IMR-90 (cell line): ENCODE measurements at regions not wholly inside any gene's neighbourhood (a gene's known extent, or its start where the extent isn't known, plus 50 kb on each side); places are given as distances from the start of the nearest gene placed in this dataset.

Experiments
- ATAC-seq: fragments of 200-7000 bp; cut with Tn5 transposase; 2 replicates; pipeline ENCODE4 v1.9.1; 2020; ENCODE audit warnings: low read depth, mild to moderate bottlenecking, moderate library complexity
- BruUV-seq: library from RNA; stranded (reverse); fragments of 400-500 nt; replicated peaks from 2 replicates; lab custom pipeline; 2021; lab: Mats Ljungman, UMichigan
- CTCF ChIA-PET: fragments of 300-600 bp; formaldehyde crosslinking; extraction: SDS; loops from one replicate; lab custom pipeline; 2021; ENCODE audit warnings: antibody characterized with exemption; lab: Yijun Ruan, JAX
- POLR2A ChIA-PET: fragments of 300-600 bp; sonication (Branson Sonifier 250); formaldehyde crosslinking; loops from one replicate; lab custom pipeline; 2022; ENCODE audit warnings: antibody characterized with exemption; ENCODE audit not compliant: unreplicated experiment; lab: Charles Lee
- DNase-seq: peaks from one replicate; pipeline ENCODE4 v3.0.0; 2013
- H2AFZ ChIP-seq: replicated peaks from 2 replicates; pipeline ENCODE3; 2013; ENCODE audit warnings: low read length, mild to moderate bottlenecking; ENCODE audit not compliant: poor library complexity
- H2AK5ac ChIP-seq: 2 replicates; pipeline ENCODE4 v1.6.1; 2013; ENCODE audit warnings: low read depth, low read length, inconsistent platforms
- H2AK9ac ChIP-seq: replicated peaks from 2 replicates; pipeline ENCODE3; 2013; ENCODE audit warnings: mild to moderate bottlenecking, low read depth, low read length, moderate library complexity; ENCODE audit not compliant: poor library complexity
- H2BK120ac ChIP-seq: 2 replicates; pipeline ENCODE4 v1.6.1; 2013; ENCODE audit warnings: low read depth, low read length, inconsistent platforms
- H2BK15ac ChIP-seq: 3 replicates; pipeline ENCODE4 v1.6.1; 2013; ENCODE audit warnings: low read depth, low read length, inconsistent platforms
- H2BK20ac ChIP-seq: 2 replicates; pipeline ENCODE4 v1.6.1; 2013; ENCODE audit warnings: low read depth, mild to moderate bottlenecking, inconsistent platforms, low read length, moderate library complexity
- H2BK5ac ChIP-seq: 2 replicates; pipeline ENCODE4 v1.6.1; 2013; ENCODE audit warnings: mild to moderate bottlenecking, low read depth, low read length, inconsistent platforms; ENCODE audit not compliant: poor library complexity, severe bottlenecking
- H3K14ac ChIP-seq: replicated peaks from 2 replicates; pipeline ENCODE4 v1.6.1; 2013; ENCODE audit warnings: low read depth, low read length, inconsistent platforms
- H3K18ac ChIP-seq: 2 replicates; pipeline ENCODE4 v1.6.1; 2013; ENCODE audit warnings: low read depth, low read length, control low read depth
- H3K23ac ChIP-seq: 2 replicates; pipeline ENCODE4 v1.6.1; 2013; ENCODE audit warnings: low read depth, low read length, inconsistent platforms
- H3K27ac ChIP-seq: 2 replicates; pipeline ENCODE4 v1.5.1; 2013; ENCODE audit warnings: mild to moderate bottlenecking, control low read depth, low read length; ENCODE audit not compliant: insufficient read depth
- H3K27me3 ChIP-seq: 2 replicates; pipeline ENCODE4 v1.6.1; 2013; ENCODE audit warnings: low read length; ENCODE audit not compliant: control insufficient read depth, insufficient read depth
- H3K36me3 ChIP-seq: 2 replicates; pipeline ENCODE4 v1.6.1; 2013; ENCODE audit warnings: low read length, mixed read lengths; ENCODE audit not compliant: control insufficient read depth, insufficient read depth
- H3K4ac ChIP-seq: 2 replicates; pipeline ENCODE4 v1.6.1; 2013; ENCODE audit warnings: low read depth, low read length, inconsistent platforms
- H3K4me1 ChIP-seq: 2 replicates; pipeline ENCODE4 v1.6.1; 2013; ENCODE audit warnings: low read length, mixed read lengths; ENCODE audit not compliant: control insufficient read depth, insufficient read depth
- H3K4me2 ChIP-seq: 2 replicates; pipeline ENCODE4 v1.6.1; 2013; ENCODE audit warnings: low read depth, mild to moderate bottlenecking, control low read depth, low read length, moderate library complexity
- H3K4me3 ChIP-seq: 2 replicates; pipeline ENCODE4 v1.5.1; 2013; ENCODE audit warnings: low read depth, mild to moderate bottlenecking, control low read depth, low read length, moderate library complexity; ENCODE audit not compliant: insufficient read depth
- H3K56ac ChIP-seq: 2 replicates; pipeline ENCODE4 v1.6.1; 2013; ENCODE audit warnings: low read length, inconsistent platforms; ENCODE audit not compliant: insufficient read depth; ENCODE audit errors: extremely low read depth
- H3K79me1 ChIP-seq, 2 experiments: 2 replicates each; pipeline ENCODE4 v1.6.1; 2013; ENCODE audit warnings: low read length in 2 of 2, inconsistent platforms in 1 of 2, low read depth in 1 of 2
- H3K9ac ChIP-seq: 2 replicates; pipeline ENCODE4 v1.6.1; 2013; ENCODE audit warnings: low read depth, low read length, control low read depth
- H3K9me1 ChIP-seq: 2 replicates; pipeline ENCODE4 v1.6.1; 2013; ENCODE audit warnings: low read length, inconsistent platforms; ENCODE audit not compliant: insufficient read depth
- H3K9me3 ChIP-seq: 2 replicates; pipeline ENCODE4 v1.6.1; 2013; ENCODE audit warnings: low read length; ENCODE audit not compliant: control insufficient read depth, insufficient read depth
- H4K20me1 ChIP-seq: 2 replicates; pipeline ENCODE4 v1.6.1; 2013; ENCODE audit warnings: low read length, inconsistent platforms; ENCODE audit not compliant: insufficient read depth
- H4K5ac ChIP-seq: 2 replicates; pipeline ENCODE4 v1.6.1; 2013; ENCODE audit warnings: mild to moderate bottlenecking, low read depth, low read length, control low read depth
- H4K8ac ChIP-seq, 2 experiments: 2 replicates each; pipeline ENCODE4 v1.6.1; 2013; ENCODE audit warnings: low read depth in 2 of 2, low read length in 2 of 2, control low read depth in 1 of 2, inconsistent platforms in 1 of 2
- H4K91ac ChIP-seq: 2 replicates; pipeline ENCODE4 v1.6.1; 2013; ENCODE audit warnings: low read depth, low read length, inconsistent platforms; ENCODE audit not compliant: insufficient read depth
- BHLHE40 ChIP-seq: fragments of 150-350 bp; IDR thresholded peaks from 2 replicates; pipeline ENCODE4 v1.6.1; 2016; ENCODE audit warnings: mild to moderate bottlenecking, low read depth, low read length
- RFX5 ChIP-seq: IDR thresholded peaks from 2 replicates; pipeline ENCODE4 v1.8.0; 2012; ENCODE audit warnings: low read depth, mild to moderate bottlenecking, low read length, moderate library complexity
- dilution Hi-C: fragments of 300-500 bp; cut with HindIII; formaldehyde crosslinking; loops from one replicate; pipeline ENCODE4 v1.14.3; 2018; ENCODE audit warnings: low sequenced_read_pairs; ENCODE audit not compliant: unreplicated experiment
- in situ Hi-C: fragments of 300-500 bp; cut with MboI; formaldehyde crosslinking; loops from 3 replicates; pipeline ENCODE4 v1.14.3; 2019; ENCODE audit warnings: low sequenced_read_pairs, inconsistent platforms, mixed read lengths
- intact Hi-C: fragments of 100-400 bp; cut with micrococcal nuclease; formaldehyde crosslinking; loops from 2 replicates; pipeline ENCODE4 v1.10.0; 2022

DNA sequence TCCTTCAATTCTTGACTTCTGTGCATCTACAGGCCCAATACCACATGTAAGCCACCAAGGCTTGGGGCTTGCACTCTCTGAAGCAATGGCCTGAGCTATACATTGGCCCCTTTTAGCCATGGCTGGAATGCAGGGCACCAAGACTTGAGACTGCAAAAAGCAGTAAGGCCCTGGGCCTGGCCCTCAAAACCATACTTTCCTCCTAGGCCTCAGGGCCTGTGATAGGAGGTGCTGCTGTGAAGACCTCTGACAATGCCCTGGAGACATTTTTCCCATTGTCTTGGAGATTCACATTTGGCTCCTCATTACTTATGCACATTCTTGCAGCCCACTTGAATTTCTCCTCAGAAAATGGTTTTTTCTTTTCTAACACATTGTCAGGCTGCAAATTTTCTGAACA, 68.5 kb upstream of the FSTL5 start:
- H3K9me3 ChIP-seq, result no peaks in the 10 kb centered on the region; the same call in 1 of the 2 replicates
- H3K4me1 ChIP-seq, result no peaks in the 10 kb centered on the region
- no peak overlapping the region for H2BK15ac ChIP-seq
- dilution Hi-C loops (no loop called here), in situ Hi-C loops (no loop called here), intact Hi-C loops (no loop called here)
- no peak overlapping the region for H2AK9ac ChIP-seq
- DNase-seq (no peak), ATAC-seq (no peak)
- ChIA-PET CTCF (no interaction called here), POLR2A (no interaction called here)
- no peak overlapping the region for H2AFZ ChIP-seq
- no peak overlapping the region for H4K5ac ChIP-seq
- no peak overlapping the region for H3K18ac ChIP-seq
- no peaks in the 10 kb centered on the region for H3K27me3 ChIP-seq
- no peaks in the 10 kb centered on the region for H3K79me1 ChIP-seq
- no peak overlapping the region for H3K4me2 ChIP-seq
- H3K27ac ChIP-seq, result no peak overlapping the region
- H2BK120ac ChIP-seq, result no peak overlapping the region
- no peak overlapping the region for H3K14ac ChIP-seq
- H3K4me3 ChIP-seq, result no peak overlapping the region
- no peak overlapping the region for H4K8ac ChIP-seq
- H2AK5ac ChIP-seq, result no peak overlapping the region
- no peak overlapping the region for H2BK20ac ChIP-seq
- H3K56ac ChIP-seq, result no peak overlapping the region
- H3K4ac ChIP-seq, result no peak overlapping the region
- no peaks in the 10 kb centered on the region for H4K20me1 ChIP-seq
- H3K9ac ChIP-seq, result no peak overlapping the region
- BruUV-seq, result no TSS peak
- no peak for TF ChIP-seq RFX5
- no peak for TF ChIP-seq BHLHE40
- H4K91ac ChIP-seq, result no peak overlapping the region
- H3K23ac ChIP-seq, result no peak overlapping the region
- H3K36me3 ChIP-seq, result no peaks in the 10 kb centered on the region
- H2BK5ac ChIP-seq, result no peak overlapping the region
- no peaks in the 10 kb centered on the region for H3K9me1 ChIP-seq
